ENCODE measurements at regions not wholly inside any gene's neighbourhood (a gene's known extent, or its start where the extent isn't known, plus 50 kb on each side); places are given as distances from the start of the nearest gene placed in this dataset.
A peak's percentile ranks its signal among the peaks of the same experiment; 100 is the strongest.

DNA sequence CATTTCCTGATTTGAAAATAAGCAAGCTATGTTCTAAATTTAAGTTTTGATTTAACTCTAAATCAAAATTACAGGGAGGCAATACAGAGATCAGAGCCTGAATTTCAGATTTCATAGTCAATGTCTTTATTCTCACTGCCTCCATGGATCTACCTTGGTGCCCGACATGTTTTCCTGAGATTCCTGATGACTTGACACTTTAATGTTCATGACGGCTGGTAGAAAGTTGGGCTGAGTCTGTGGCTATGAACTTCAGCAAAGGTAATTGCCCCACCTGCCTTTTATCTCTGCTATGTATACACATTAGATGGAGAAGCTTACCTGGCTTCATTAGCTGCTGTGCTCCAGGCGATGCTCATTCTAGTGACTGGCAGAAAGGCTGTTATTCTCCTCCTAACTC, 1390.5 kb upstream of the CELF4 start:
- DNase-seq (ENCODE audit: low read depth in 1 of 2, low spot score in 1 of 2): no peak
- in situ Hi-C loops (cut with HindIII; ENCODE audit: low pct_unique_long_range_greater_than_20kb, low sequenced_read_pairs): no loop called here
- no peak for TF ChIP-seq JUND (IDR thresholded peaks at IDR 0.05; ENCODE audit: low read depth)

DNA sequence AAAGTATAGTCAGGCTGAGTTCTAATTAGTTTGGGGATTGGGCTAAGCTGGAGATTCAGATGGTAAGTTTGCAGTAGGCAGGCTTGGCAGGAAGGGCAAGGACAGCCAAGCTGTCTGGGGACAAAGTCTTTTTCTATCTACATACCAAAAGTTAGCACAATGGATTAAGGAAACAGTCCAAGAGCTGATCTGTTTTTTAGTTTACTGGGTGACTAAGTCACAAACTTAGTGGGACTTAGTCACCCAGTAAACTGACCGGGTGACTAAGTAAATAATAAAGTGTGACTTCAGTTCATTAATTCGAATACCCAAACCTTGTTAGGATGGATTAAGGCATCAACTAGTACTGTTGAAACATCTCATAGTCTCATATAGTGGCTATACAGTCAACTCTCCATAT, 1386.0 kb upstream of the CELF4 start:
- TF ChIP-seq JUND (IDR thresholded peaks at IDR 0.05; ENCODE audit: low read depth): no peak
- in situ Hi-C loops (cut with HindIII; ENCODE audit: low pct_unique_long_range_greater_than_20kb, low sequenced_read_pairs): no loop called here
- no peak for DNase-seq (ENCODE audit: low read depth in 1 of 2, low spot score in 1 of 2)

DNA sequence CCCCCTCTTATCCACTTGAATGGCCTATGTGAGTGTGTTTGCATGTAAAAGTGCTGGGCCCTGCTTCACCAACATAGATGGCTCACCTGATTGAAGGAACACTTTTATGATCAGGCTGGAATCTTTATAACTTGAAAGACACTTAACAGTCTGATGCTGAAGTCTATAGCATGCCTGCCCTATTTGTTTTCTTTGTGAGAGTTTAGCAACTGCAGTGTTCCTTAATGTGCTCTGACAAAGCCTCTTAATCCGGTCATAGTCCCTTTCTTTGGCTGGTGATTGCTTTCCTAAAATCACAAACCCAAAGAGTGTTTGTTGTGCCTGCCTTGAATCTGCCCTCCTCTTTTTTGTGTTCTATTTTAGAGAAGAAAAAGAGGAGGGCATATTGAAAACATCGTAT, 1382.8 kb upstream of the CELF4 start:
- no peak for DNase-seq (ENCODE audit: low read depth in 1 of 2, low spot score in 1 of 2)
- in situ Hi-C loops (cut with HindIII; ENCODE audit: low pct_unique_long_range_greater_than_20kb, low sequenced_read_pairs): no loop called here
- TF ChIP-seq JUND (IDR thresholded peaks at IDR 0.05; ENCODE audit: low read depth): no peak

DNA sequence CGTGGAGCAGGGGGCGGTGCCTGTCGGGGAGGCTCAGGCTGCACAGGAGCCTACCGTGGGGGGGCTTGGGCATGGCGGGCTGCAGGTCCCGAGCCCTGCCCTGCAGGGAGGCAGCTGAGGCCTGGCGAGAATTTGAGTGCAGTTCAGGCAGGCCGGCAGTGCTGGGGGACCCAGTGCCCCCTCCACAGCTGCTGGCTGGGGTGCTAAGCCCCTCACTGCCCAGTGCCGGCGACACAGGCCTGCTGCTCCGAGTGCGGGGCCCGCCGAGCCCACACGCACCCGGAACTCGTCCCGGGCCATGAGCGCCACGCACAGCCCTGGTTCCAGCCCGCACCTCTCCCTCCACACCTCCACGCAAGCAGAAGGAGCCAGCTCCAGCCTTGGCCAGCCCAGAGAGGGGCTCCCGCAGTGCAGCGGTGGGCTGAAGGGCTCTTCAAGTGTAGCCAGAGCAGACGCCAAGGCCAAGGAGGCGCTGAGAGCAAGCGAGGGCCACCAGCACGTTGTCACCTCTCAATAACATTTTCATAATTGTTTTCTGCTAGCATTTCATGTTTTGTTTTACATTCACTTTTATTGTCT, 1378.9 kb upstream of the CELF4 start:
- in situ Hi-C loops (cut with HindIII; ENCODE audit: low pct_unique_long_range_greater_than_20kb, low sequenced_read_pairs): no loop called here
- no peak for TF ChIP-seq JUND (IDR thresholded peaks at IDR 0.05; ENCODE audit: low read depth)
- DNase-seq (ENCODE audit: low read depth in 1 of 2, low spot score in 1 of 2): no peak

DNA sequence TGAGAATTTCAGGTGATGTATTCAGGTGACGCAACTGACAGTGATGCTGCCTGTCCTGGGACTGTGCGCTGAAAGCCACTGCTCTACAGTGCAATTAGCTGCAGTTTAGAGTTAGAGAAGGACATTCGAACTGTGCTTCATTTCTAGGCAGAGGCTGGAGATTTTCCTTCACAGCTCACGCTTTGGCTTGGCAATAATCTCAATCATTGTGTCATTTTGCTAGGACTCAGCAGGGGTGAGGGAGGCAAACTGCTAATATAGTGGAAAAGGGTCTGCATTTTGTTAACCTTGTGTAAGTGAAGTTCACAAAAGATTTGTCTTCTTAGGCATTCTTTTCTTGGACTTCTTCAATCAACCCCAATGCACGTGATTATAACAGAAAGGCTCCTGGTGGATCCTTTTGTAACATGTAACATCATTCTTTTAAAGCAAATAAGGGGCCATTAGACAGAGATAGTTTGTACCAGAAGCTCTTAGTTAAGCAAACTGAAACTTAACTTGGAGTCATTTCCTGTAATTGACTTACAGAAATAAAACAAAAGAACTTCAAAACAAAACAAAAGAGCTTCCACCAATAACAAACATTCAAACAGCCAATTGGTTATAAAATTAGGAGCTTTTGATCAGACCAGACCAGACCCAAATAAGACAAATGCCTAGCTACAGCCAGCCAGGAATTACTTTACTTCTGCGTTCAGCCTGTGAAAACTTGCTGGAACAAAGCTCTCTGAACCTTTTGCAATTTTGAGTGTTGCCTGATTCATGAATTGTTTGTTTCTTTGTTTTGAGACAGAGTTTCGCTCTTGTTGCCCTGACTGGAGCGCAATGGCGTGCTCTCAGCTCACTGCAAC, 1376.3 kb upstream of the CELF4 start:
- DNase-seq (ENCODE audit: low read depth in 1 of 2, low spot score in 1 of 2): no peak
- in situ Hi-C loops (cut with HindIII; ENCODE audit: low pct_unique_long_range_greater_than_20kb, low sequenced_read_pairs): no loop called here
- no peak for TF ChIP-seq JUND (IDR thresholded peaks at IDR 0.05; ENCODE audit: low read depth)

DNA sequence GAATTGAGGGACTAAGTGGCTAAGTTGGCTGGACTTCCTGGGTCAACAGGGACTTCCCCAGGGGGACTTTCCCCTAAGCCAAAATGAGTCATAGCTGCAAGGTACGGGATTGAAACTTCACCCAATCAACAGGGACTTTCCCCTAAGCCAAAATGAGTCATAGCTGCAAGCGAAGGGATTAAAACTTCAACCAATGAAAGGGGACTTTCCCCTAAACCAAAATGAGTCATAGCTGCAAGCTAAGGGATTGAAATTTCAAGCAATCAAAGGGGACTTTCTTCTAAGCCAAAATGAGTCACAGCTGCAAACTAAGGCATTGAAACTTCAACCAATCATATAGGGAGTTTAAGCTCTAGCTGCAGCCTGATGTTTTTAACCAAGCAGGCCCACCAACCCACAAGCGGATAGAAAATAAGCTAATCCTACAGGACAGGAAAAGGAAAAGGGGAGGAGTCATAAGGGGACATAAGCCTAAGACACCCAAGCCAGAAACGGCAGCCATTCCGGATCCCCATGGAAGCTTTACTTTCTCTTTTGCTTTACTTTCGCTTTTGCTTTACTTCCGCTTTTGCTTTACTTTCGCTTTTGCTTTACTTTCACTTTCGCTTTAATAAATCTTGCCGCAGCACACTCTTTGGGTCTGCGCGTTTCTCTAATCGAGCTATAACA, 1375.4 kb upstream of the CELF4 start:
- DNase-seq (ENCODE audit: low read depth in 1 of 2, low spot score in 1 of 2): peak; percentile 1 to 26
- no peak for TF ChIP-seq JUND (IDR thresholded peaks at IDR 0.05; ENCODE audit: low read depth)

DNA sequence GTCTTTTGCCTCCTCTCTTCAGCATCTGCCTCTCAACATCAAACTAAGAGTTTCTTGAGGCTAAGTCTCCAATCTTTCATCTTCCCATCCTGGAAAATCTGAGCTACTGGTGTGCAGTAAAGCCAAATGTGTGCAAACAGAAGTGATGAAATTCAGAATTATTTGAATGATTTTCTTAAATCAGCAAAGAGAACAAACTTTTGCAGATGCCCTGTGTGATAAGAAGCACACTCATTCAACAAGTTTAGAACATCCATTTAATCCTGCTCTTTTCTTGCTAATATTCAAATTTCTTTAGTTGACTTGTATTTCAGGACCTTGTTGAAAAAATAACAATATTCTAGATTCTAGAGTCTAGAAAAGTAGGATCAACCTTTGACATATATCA, 1374.9 kb upstream of the CELF4 start:
- in situ Hi-C loops (cut with HindIII; ENCODE audit: low pct_unique_long_range_greater_than_20kb, low sequenced_read_pairs): no loop called here
- no peak for DNase-seq (ENCODE audit: low read depth in 1 of 2, low spot score in 1 of 2)
- TF ChIP-seq JUND (IDR thresholded peaks at IDR 0.05; ENCODE audit: low read depth): no peak

More for the DNA sequence above, 1375.4 kb upstream of the CELF4 start:
- in situ Hi-C loops (cut with HindIII; ENCODE audit: low pct_unique_long_range_greater_than_20kb, low sequenced_read_pairs): no loop called here

DNA sequence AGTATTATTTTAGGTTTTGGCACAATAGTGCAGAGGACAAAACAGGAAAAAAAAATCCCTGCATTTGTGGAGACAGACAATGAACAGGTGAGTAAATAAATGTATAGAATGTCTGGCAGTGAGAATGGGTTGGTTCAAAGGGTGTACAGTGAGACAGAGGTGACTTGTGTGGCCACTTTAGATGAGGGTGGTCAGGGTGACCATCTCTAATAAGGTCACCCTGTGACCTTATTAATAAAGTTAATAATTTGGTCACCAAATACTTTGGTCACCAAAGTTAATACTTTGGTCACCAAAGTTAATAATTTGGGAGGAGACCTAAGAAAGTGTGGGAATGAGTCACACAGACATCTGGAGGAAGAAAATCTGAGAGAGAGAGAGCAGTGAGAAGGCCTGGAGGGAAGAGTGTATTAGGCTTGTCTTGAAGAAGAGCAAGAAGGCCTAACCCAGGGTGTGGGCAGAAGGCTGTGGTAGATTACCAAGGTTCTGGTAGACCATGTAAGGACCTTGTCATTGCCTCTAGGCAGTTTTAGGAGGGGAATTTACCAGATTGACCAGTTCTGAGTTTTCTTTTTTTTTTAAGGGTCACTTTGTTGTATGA, 1368.4 kb upstream of the CELF4 start:
- in situ Hi-C loops (cut with HindIII; ENCODE audit: low pct_unique_long_range_greater_than_20kb, low sequenced_read_pairs): no loop called here
- no peak for DNase-seq (ENCODE audit: low read depth in 1 of 2, low spot score in 1 of 2)
- no peak for TF ChIP-seq JUND (IDR thresholded peaks at IDR 0.05; ENCODE audit: low read depth)

DNA sequence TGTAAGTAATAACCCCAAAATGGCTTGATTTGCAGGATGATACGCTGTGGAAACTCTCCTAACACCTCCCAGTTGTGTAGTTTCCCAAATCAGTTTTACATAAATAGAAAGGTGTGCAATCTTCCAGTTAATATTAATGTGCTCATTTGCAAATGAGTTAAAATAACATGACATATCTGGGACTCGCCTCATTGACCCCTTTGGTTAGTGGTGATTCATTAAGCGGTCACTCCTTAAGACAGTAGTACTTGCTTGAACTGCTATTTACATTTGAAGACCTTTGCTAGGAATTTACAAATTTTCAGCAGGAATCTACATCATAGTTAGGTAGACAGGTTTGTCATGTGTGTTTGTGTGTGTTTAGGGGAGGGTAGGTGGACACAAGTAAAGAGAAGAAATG, 1367.7 kb upstream of the CELF4 start:
- in situ Hi-C loops (cut with HindIII; ENCODE audit: low pct_unique_long_range_greater_than_20kb, low sequenced_read_pairs): no loop called here
- TF ChIP-seq JUND (IDR thresholded peaks at IDR 0.05; ENCODE audit: low read depth): no peak
- DNase-seq (ENCODE audit: low read depth in 1 of 2, low spot score in 1 of 2): no peak

DNA sequence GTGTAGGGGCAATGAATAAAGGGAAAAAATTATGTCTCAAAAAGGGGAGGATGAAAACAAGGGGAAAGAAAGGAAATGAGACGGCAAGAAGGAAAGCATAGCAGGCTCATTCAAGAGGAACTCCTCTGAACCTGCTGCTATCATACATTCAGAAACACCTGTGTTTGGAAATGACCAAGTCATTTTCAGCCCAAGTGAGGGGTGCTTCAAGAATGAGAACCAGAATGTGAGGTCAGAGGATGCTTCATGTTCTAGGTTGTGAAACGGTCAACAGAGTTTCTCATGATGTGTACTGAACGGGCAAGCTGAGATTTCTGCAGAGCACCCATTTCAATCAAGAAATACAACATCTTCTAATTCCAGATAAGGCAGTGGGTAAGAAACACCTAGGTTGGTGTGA, 1367.2 kb upstream of the CELF4 start:
- in situ Hi-C loops (cut with HindIII; ENCODE audit: low pct_unique_long_range_greater_than_20kb, low sequenced_read_pairs): no loop called here
- no peak for TF ChIP-seq JUND (IDR thresholded peaks at IDR 0.05; ENCODE audit: low read depth)
- DNase-seq (ENCODE audit: low read depth in 1 of 2, low spot score in 1 of 2): no peak

DNA sequence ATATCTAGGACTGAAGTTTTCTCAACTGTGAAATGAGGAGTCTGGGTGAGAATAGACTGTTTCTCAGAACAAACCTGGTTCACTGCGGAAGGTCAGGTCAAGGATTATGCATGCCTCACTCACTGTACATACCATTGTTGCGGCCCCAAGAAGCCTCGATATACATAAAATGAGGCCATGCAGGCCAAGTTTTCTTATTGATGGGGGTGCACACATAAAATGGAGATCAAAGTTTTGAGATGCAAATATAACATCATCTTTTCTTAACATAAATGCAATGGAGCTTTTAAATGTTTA, 1366.1 kb upstream of the CELF4 start:
- DNase-seq (ENCODE audit: low read depth in 1 of 2, low spot score in 1 of 2): no peak
- in situ Hi-C loops (cut with HindIII; ENCODE audit: low pct_unique_long_range_greater_than_20kb, low sequenced_read_pairs): no loop called here
- no peak for TF ChIP-seq JUND (IDR thresholded peaks at IDR 0.05; ENCODE audit: low read depth)

DNA sequence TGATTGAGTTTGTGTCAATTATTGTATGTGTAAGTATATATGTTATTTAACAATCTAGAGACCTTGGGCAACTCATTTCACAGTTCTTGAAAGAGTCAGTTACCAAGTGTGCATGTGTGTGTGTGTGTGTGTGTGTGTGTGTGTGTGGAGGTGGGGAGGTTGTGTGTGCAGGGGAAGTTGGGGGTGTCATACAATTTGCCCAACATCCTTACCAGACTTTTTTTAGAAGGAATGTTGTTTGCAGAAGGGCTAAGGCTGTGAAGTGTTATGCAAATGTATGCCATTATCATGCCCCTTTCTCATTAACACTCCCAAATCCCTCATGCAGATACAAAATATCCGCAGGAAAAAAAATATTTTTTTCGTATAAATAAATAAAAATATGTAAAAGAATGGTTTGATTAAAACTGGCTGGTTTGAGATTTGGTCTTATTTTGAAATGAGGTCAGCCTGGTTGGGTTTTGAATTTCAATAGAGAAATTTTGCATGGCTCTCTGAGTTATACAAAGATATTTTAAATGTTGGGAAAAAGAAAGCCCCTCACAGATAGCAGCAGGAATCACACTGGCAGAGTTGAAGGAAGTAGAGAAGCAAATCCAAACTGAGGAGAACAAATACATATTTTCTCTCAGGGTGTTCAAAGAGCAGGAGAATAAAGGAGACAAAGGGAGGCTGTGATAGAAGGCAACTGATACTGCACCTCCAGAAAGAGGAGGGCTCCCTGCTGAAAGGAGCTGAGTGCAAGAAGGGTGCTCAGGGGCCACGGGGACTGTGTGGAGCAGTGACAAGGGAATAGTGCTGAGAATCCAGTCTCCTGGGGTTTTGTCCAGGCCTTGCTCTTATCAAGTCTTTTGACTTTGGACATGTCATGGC, 1365.5 kb upstream of the CELF4 start:
- DNase-seq (ENCODE audit: low read depth in 1 of 2, low spot score in 1 of 2): no peak
- in situ Hi-C loops (cut with HindIII; ENCODE audit: low pct_unique_long_range_greater_than_20kb, low sequenced_read_pairs): no loop called here
- no peak for TF ChIP-seq JUND (IDR thresholded peaks at IDR 0.05; ENCODE audit: low read depth)

Data from T47D (cell line).